GM03348 (cell line): ENCODE measurements at regions not wholly inside any gene's neighbourhood (a gene's known extent, or its start where the extent isn't known, plus 50 kb on each side); places are given as distances from the start of the nearest gene placed in this dataset.
A peak's percentile ranks its signal among the peaks of the same experiment; 100 is the strongest.

ENCODE experiments used
- DNase-seq: peaks from one replicate; pipeline ENCODE4 v3.0.0; 2012; ENCODE audit warnings: low spot score

DNA sequence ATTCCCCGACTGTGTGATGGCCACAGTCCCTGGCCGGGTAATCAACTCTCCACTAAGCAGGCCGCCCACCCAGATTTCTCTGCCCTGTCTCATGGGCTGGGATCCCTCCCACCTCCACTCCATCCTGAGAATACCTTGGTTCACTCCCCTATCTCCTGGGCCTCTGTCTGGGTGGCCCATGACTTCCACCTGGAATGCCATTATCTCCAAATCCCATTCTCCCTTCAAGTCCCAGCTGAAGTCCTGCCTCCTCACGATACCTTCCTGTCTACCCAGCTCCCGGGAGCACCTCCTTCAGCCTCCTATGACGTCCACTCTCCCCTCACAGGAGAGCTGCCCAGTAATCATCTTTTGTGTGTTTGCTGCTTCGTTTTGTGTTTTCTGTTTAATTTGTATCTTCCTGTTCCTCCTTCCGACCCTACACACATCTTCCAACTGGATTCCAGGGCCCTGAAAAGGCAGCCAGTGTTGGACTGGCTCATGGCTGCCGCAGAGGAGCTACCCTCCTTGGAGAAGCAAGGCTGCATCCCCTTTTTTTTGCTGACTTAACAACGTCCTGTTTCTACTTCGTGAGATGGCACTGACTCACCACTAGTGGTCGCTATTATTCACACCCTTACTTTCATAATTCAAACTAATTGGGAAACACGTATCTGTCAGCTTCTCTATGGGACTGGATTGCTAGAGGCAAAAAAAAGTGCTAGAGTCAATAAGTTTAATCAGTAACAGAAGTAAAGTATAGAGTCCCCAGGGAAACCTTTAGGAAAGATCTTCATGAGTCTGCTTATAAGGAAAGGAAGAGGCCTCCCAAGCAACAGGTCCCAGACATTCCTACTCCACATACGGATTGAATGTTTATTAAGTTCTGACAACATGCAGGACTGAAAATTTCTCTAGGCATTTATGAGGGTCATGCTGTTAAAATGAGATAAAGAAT is 171.9 kb upstream of the GATA6 start:
- peak; percentile 75 for DNase-seq

DNA sequence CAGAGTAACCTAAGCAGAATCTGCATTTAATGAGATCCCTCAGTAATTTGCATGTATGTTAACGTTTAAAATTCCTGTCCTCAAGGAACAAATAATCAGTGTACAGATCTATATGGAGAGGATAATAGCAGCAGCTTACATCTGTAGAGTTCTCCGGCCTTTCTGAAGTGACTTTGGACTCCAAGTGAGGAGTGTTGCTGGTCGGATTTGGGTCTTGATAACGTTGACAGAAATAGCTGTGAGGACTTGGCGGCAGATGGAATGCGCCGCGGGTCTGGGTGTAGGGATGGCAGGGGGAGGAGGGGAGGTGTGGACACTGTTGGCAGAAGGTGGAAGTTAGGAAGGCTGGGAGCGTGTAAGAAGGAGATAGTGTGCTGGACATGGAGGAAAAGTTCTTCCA is 170.9 kb upstream of the GATA6 start:
- DNase-seq = no peak

- no peak for DNase-seq
Observed at GRCh38 chr18:22001912-22002487, 167.4 kb upstream of the GATA6 start.

DNA sequence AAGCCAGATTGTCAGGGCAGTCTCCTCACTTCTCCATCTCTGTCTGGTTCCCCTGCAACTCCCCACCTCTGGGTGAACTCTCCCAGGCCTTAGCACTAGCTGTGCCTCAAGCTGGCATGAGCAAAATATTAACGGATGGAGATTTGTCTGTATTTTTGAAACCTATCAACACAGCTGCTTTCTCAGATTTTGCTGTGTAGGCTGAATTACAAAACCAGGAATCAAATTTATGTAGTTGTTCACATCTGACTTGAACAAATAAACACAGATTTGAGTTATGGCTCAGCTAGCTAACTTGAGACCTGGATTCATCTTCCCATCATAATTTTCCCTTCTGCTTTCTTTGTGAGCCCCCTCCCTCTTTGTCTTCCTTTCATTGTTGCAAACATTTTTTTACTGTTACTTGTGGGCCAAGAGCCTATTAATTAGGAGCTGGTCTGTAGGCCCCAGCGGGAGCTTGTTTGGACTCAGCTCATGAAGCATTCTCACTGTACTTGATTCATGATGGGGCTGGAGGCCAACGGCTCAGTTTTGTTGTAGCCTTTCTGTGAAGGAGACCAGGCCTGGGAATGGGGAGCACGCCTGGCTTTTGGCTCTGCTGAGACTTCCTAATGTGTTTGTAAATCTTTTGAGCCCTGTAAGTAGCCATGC is 164.1 kb upstream of the GATA6 start:
- peak; percentile 32 for DNase-seq

DNA sequence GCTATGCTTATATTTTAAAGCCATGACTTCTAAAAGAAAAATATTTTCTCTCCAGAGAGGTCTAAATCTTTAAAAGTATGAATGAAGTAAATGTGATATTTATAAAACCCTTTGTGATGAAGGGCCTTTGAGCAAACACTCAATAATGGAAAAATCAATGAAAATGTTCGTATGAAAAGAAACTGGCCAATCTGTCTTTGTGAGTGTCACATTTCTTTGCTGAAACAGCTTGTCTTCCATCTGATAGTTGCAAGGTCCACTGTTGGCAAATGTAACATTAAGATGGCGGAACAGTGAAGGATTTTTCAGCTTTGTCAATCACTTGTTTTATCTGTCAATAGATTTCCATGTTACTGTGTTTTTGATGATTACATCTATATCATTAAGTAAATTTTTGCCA is 162.9 kb upstream of the GATA6 start:
- no peak for DNase-seq

- no peak for DNase-seq
Observed at GRCh38 chr18:22009242-22009641, 160.1 kb upstream of the GATA6 start.

DNA sequence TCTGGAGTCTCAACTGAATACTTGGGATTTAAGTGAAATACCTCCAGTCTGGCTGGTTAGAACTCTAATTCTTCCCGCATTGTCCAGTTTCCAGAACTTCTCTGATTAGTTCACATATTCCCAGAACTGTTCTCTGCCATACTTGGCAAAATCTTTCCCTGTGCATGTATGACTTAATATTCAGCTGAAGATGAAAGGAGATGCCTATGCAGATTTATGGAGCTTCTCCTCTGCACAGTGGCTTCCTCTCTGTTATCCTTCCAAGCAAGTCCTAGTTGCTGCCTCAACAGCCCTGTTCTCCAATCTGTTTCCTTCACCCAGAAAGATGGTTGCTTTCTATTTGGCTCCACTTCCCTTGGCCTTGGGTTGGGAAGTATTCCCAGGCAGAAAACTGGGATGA is 155.4 kb upstream of the GATA6 start:
- DNase-seq = no peak

- no peak for DNase-seq
Observed at GRCh38 chr18:22015156-22015555, 154.2 kb upstream of the GATA6 start.

DNA sequence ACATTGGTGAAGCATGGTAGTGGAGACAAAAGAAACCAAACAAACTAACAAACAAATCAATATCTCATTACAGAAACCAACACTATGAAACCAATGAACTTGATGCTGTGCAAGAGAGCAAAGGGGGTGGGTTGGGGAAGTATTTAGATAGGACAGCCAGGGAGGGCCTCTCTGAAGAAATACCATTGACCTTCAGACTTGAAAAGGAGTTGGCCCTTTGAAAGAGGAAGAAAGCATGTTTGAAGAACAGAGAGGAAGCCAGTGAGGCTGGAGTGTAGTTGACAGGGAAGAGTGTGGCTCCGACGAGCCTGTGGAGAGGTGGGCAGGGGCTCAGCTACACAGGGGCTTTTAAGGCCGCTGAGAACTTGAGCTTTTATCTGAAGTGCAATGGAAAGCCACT is 151.0 kb upstream of the GATA6 start:
- no peak for DNase-seq

GRCh38 chr18:22019193-22019592 is 150.2 kb upstream of the GATA6 start:
- no peak for DNase-seq

DNA sequence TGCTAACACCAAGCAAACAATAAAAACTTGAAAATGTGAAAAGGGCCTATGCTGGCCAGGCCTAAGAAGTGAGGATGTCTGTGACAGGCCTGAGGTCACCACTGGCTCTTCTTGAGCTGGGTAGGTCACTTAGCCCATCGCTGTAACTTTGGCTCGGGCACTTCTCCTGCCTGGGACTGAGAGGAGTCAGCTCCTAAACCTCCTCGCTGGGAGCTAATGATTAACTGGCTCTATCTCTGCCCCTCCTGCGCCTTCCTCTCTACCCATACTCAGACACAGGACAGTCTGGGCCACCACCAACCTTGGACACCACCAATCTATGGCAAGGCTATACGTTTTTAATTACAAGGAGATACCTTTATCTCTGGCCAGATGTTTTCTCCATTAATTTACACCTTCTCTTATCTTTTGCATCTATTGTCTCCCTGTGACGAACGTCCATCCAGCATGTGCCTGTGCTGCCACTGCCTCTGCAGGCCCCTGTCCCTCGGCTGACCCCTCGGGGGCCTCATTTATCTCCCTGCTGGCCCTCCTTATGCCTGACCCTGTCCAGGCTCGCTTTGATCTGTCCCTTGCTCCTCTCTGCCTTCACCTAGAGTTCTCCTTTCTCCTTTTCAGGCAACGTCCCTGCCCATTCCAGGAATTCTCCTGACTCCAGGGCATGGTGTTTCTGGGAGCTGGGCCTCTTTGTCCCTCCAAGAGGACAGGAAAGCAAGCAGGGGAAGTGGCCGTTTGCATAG is 149.1 kb upstream of the GATA6 start:
- no peak for DNase-seq

GRCh38 chr18:22020867-22021370 is 148.5 kb upstream of the GATA6 start:
- DNase-seq = no peak

GRCh38 chr18:22021701-22022100 is 147.7 kb upstream of the GATA6 start:
- no peak for DNase-seq

GRCh38 chr18:22024924-22025323 is 144.5 kb upstream of the GATA6 start:
- DNase-seq = no peak

DNA sequence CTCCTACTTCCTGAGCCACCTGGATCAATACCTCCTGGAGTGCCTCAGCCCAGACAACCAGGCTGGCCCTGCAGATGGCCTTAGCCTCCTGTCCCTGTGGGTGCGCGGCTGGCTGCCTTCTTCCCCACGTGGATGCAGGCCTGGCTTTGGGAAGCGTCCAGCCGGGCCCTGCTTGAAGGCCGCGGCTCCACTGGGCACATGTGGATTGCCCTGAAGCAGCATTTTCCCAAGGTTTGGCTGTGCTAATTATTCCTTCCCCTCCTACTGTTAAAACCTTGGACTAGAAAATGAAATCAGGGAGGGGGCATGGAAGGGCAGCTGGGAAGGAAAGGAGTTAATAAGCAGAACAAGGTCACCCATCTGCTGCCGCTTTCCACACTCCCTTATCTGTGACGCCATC is 143.0 kb upstream of the GATA6 start:
- no peak for DNase-seq

- no peak for DNase-seq
Observed at GRCh38 chr18:22026889-22027288, 142.5 kb upstream of the GATA6 start.

DNA sequence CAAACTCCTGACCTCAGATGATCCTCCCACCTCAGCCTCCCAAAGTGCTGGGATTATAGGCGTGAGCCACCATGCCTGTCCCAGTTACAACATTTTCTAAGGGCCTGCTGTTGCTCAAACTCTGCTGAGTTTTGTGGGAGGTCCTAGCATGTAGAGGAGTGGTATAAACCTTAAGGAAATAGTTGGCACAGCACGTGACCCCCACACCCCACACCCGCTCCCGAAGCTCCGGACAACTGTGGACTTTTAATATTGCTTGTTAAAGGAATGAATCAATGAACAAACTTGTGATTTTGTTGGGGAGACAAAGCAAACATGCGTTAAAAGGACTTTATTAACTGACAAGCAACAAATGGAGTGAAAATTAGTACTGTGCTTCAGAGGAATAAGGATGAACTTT is 137.8 kb upstream of the GATA6 start:
- DNase-seq = no peak

DNA sequence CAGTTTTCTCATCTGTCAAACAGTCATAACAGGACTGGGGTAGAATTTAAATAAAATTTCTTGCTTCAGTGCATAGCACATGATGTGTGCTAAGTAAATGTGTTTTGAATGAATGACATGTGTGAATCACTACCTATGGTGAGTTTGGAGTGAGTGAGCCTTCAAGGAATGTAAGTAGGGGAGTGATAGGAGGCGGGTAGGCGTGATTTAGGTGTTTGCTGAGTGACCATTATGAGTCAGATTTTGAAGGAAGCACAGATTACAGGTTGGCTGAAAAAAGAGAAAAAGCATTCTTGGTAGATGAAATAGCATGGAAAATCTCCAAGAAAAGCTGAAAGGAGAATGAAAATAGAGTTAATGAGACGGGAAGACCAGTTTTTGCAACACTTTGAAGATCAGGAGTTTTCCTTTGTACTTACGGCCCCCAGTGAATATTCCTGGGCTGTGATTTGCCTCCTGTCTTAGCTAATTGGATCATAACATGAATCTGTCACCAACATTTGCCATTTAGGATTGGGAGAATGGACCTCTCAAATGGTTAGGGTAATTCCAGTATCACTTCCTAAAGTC is 136.9 kb upstream of the GATA6 start:
- peak; percentile 87 for DNase-seq

- DNase-seq = no peak
Observed at GRCh38 chr18:22033085-22033484, 136.3 kb upstream of the GATA6 start.

- no peak for DNase-seq
Observed at GRCh38 chr18:22034276-22034675, 135.1 kb upstream of the GATA6 start.

- DNase-seq = no peak
Observed at GRCh38 chr18:22040533-22040932, 128.9 kb upstream of the GATA6 start.

GRCh38 chr18:22043837-22044236 is 125.6 kb upstream of the GATA6 start:
- no peak for DNase-seq
